GM12873 (cell line): ENCODE measurements at regions not wholly inside any gene's neighbourhood (a gene's known extent, or its start where the extent isn't known, plus 50 kb on each side); places are given as distances from the start of the nearest gene placed in this dataset.

Experiments used
- CTCF ChIP-seq: IDR thresholded peaks from 2 replicates; pipeline ENCODE4 v1.5.1; 2012; ENCODE audit warnings: low read depth, mild to moderate bottlenecking, moderate library complexity, low read length, control low read depth; ENCODE audit not compliant: insufficient read depth; ENCODE audit errors: missing control alignments

GRCh38 chr16:50997679-50998078 lies 153.4 kb downstream of the SALL1 start:
- no peak for TF ChIP-seq CTCF

DNA sequence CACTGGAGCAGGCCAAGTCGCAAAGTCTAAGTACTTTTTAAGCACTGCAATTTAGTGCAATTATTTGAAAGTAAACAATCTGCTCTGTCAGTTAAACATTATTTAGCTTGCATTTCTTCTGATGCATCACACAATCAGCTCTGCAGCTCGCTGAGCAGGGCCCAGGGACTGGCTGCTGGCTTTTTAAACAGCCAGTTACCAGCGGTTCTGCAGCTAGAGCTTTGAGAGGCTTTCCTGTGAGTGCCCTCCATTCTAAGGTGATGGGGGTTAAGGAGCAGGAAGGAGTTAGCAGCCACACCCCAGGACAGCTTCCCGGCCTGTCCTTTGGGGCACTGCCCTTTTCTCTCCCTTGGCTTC lies 154.3 kb downstream of the SALL1 start:
- TF ChIP-seq CTCF: no peak

GRCh38 chr16:50996166-50996829 lies 154.8 kb downstream of the SALL1 start:
- TF ChIP-seq CTCF: no peak

DNA sequence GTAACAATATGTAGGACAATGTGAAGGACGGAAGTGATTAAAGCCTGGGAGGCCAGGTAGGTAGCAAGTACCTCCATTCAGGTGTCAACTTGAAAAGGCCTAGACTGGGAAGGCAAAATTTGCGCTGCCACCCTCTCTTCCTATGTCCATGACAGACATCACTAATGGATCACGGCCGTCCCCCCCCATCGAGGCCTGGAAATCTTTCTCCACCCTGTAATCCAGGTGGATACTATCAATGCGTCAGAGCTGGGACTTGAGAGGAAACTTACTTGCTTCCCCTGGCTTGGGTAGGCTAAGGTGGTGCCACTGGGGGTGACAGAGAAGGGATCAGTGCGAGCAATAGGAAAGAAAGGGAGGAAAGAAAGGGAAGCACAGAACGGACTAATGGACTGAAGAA lies 156.1 kb downstream of the SALL1 start:
- no peak for TF ChIP-seq CTCF

DNA sequence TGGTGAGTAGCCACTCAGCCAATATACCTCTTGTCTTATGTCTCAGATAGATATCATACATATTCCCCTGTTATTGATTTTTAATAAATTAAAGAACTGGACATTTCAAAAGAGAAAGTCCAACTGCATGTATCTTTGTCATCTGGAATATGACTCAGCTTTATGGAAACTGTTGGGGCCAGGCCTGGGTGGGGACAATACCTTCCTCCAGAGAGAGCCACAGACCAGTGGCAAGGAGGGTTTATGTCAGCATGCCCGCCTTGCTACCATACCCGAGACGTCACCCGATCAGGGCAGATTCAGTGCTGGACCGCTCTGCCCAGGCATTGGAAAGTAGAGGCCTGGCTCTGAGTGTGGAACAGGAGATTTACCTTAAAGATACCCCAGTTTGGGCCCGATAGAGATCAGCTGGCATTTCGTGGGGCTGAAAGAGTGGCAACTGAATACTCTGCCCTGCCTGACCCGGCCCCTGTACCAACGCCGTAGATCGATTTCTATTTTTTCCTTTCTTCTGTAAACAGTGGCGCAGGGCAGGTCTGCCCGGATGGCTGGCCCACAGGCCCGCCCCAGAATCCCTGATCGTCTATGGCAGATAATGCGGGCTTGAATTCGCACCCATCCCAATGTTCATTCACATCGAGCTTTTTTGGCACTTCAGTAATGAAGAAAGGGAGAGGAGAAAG lies 158.6 kb downstream of the SALL1 start:
- TF ChIP-seq CTCF: no peak

DNA sequence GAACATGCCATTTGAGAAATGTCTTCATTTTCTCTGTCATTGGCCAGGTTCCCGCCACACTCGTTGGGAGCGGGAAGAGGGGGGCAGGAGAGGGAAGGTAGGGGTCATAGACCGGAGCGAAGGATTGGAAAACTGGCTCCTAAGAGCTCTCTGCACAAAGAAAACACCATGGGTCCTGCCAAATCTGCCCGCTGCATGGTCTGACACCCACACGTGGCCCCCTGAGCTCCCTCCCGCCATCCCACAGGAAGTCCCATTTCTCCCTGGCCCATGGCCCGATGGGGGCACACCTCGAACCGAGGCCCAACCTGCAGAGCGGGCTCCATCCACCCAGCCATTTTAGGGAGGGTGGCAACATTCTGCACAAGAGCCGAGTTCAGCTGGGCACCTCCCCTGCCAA lies 159.6 kb downstream of the SALL1 start:
- TF ChIP-seq CTCF: no peak

GRCh38 chr16:50991006-50991405 lies 160.1 kb downstream of the SALL1 start:
- TF ChIP-seq CTCF: no peak
